Upper lobe of left lung (tissue), 6 donors: ENCODE measurements at regions not wholly inside any gene's neighbourhood (a gene's known extent, or its start where the extent isn't known, plus 50 kb on each side); places are given as distances from the start of the nearest gene placed in this dataset.

Source experiments
- ATAC-seq, 2 donors: fragments of 200-7000 bp; cut with Tn5 transposase; one replicate each; pipeline ENCODE4 v1.9.1; 2022; ENCODE audit warnings: mild to moderate bottlenecking in 2 of 2, moderate library complexity in 2 of 2; ENCODE audit not compliant: low FRiP score in 2 of 2
- DNase-seq, 2 donors: peaks; one replicate each; pipeline ENCODE4 v3.0.0-alpha.2; 2019 to 2020
- H3K27ac ChIP-seq, 4 donors: fragments of 200-600 bp; sonication (generic); one replicate each; pipeline ENCODE4 v1.5.1; 2016 to 2019
- H3K27me3 ChIP-seq, 4 donors: fragments of 200-600 bp; sonication (generic); one replicate each; pipeline ENCODE4 v1.5.1; 2017 to 2019
- H3K36me3 ChIP-seq, 4 donors: fragments of 200-600 bp; sonication (generic); one replicate each; pipeline ENCODE4 v1.5.1; 2016 to 2019
- H3K4me1 ChIP-seq, 4 donors: fragments of 200-600 bp; sonication (generic); one replicate each; pipeline ENCODE4 v1.5.1; 2018 to 2019
- H3K4me3 ChIP-seq, 4 donors: fragments of 200-600 bp; sonication (generic); one replicate each; pipeline ENCODE4 v1.5.1; 2017 to 2019; ENCODE audit warnings: mild to moderate bottlenecking in 2 of 4, moderate library complexity in 1 of 4
- H3K9me3 ChIP-seq, 4 donors: fragments of 200-600 bp; sonication (generic); one replicate each; pipeline ENCODE4 v1.5.1; 2018 to 2019
- EP300 ChIP-seq, 4 donors: sonication (generic); formaldehyde crosslinking; IDR thresholded peaks; one replicate each; pipeline ENCODE4 v1.5.1; 2017; ENCODE audit warnings: antibody characterized with exemption in 4 of 4, control low read depth in 2 of 4
- POLR2A ChIP-seq, 4 donors: fragments of 450-650 bp; IDR thresholded peaks; one replicate each; pipeline ENCODE4 v1.5.1; 2016 to 2017; ENCODE audit warnings: antibody characterized with exemption in 4 of 4, mild to moderate bottlenecking in 2 of 4
- POLR2AphosphoS5 ChIP-seq, 2 donors: sonication (generic); formaldehyde crosslinking; IDR thresholded peaks; one replicate each; pipeline ENCODE4 v1.5.1; 2017; ENCODE audit warnings: antibody characterized with exemption in 2 of 2
- WGBS, 2 donors: methylation state at CpG; one replicate each; pipeline ENCODE4 v1.1.5; 2017 to 2018; 5-methylcytosine and 5-hydroxymethylcytosine counted together
- TF ChIP-seq, protein P1 (sequence below), 6 experiments: fragments of 450-650 bp in 4 of 6; fragments of 200-600 bp in 2 of 6; sonication (generic) in 2 of 6; IDR thresholded peaks; one replicate each; pipeline ENCODE4 v1.5.1; 2016 to 2019; ENCODE audit warnings: antibody characterized with exemption in 6 of 6
- donor health status: DM: no; HTN: no; CAD: no; lungs with moderate emphysema.
- donor health status: DM: no; HTN: yes; CAD: no; lungs with severe emphysema.

DNA sequence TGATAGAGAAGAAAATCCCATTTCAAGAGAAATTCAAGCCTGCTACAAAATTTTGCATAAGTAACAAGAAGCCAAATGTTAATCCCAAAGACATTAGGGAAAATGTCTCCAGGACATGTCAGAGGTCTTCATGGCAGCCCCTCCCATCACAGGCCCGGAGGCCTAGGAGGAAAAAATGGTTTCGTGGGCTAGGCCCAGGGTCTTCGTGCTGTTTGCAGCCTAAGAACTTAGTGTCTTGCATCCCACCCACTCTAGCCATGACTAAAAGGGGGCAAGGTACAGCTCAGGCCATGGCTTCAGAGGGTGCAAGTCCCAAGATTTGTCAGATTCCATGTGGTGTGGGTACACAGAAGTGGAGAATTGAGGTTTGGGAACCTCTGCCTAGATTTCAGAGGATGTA lies 57.8 kb upstream of the TAPT1 start:
- Histone ChIP-seq H3K4me1 (no peaks in the 10 kb centered on the region), H3K27me3 (no peaks in the 10 kb centered on the region), H3K9me3 (peaks cover 0 to 5% (median 5%) of the 10 kb centered on the region in 4 donors), H3K4me3 (no peak overlapping the region), H3K36me3 (no peaks in the 10 kb centered on the region), H3K27ac (no peak overlapping the region)
- ATAC-seq (no peak), DNase-seq (no peak)
- TF ChIP-seq, protein P1, sequence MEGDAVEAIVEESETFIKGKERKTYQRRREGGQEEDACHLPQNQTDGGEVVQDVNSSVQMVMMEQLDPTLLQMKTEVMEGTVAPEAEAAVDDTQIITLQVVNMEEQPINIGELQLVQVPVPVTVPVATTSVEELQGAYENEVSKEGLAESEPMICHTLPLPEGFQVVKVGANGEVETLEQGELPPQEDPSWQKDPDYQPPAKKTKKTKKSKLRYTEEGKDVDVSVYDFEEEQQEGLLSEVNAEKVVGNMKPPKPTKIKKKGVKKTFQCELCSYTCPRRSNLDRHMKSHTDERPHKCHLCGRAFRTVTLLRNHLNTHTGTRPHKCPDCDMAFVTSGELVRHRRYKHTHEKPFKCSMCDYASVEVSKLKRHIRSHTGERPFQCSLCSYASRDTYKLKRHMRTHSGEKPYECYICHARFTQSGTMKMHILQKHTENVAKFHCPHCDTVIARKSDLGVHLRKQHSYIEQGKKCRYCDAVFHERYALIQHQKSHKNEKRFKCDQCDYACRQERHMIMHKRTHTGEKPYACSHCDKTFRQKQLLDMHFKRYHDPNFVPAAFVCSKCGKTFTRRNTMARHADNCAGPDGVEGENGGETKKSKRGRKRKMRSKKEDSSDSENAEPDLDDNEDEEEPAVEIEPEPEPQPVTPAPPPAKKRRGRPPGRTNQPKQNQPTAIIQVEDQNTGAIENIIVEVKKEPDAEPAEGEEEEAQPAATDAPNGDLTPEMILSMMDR (IDR thresholded peaks at IDR 0.05): no peak
- no peak for TF ChIP-seq POLR2AphosphoS5 (IDR thresholded peaks at IDR 0.05)
- TF ChIP-seq POLR2A (IDR thresholded peaks at IDR 0.05): no peak
- no peak for TF ChIP-seq EP300 (IDR thresholded peaks at IDR 0.05)
- 79 to 82% methylated on average over 3 of the region's 3 CpGs for WGBS, 2 donors

DNA sequence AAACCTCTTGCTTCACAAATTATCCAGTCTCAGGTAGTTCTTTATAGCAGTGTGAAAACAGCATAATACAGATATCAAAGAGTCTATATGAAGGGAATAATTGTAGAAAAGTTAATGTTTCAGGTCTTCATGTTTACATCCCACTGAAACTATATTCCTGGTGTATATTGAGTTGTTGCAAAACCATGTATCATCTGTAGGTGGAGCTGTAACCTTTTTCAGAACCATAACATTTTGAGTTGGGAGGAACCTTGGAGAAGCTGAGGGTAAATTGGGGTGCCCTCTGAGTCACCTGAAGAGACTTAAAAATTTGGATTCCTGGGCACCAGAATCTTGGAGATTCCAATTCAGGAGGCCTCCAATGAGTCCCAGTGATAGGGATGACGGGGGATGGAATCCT lies 51.9 kb upstream of the TAPT1 start:
- Histone ChIP-seq H3K36me3 (no peaks in the 10 kb centered on the region), H3K4me3 (no peak overlapping the region), H3K27me3 (no peaks in the 10 kb centered on the region), H3K4me1 (no peaks in the 10 kb centered on the region), H3K27ac (no peak overlapping the region), H3K9me3 (peaks cover 0 to 13% (median 7%) of the 10 kb centered on the region in 4 donors)
- 86 to 100% methylated on average over 1 of the region's 1 CpG for WGBS, 2 donors
- DNase-seq (no peak), ATAC-seq (no peak)
- TF ChIP-seq EP300 (IDR thresholded peaks at IDR 0.05): no peak
- no peak for TF ChIP-seq POLR2A (IDR thresholded peaks at IDR 0.05)
- TF ChIP-seq POLR2AphosphoS5 (IDR thresholded peaks at IDR 0.05): no peak
- TF ChIP-seq, protein P1 (IDR thresholded peaks at IDR 0.05): no peak
